GM12874 (cell line): ENCODE measurements at regions not wholly inside any gene's neighbourhood (a gene's known extent, or its start where the extent isn't known, plus 50 kb on each side); places are given as distances from the start of the nearest gene placed in this dataset.

Experiments used
- CTCF ChIP-seq: IDR thresholded peaks from 2 replicates; pipeline ENCODE4 v1.5.1; 2011; ENCODE audit warnings: low read depth, mild to moderate bottlenecking, control low read depth, low read length, moderate library complexity; ENCODE audit not compliant: insufficient read depth

GRCh38 chrX:79645749-79646148, 278.6 kb upstream of the ITM2A start:
- no peak for TF ChIP-seq CTCF

GRCh38 chrX:79631526-79631925, 264.4 kb upstream of the ITM2A start:
- TF ChIP-seq CTCF: no peak

GRCh38 chrX:79630033-79631009, 263.2 kb upstream of the ITM2A start:
- no peak for TF ChIP-seq CTCF

GRCh38 chrX:79623098-79623762, 256.1 kb upstream of the ITM2A start:
- TF ChIP-seq CTCF: no peak

- TF ChIP-seq CTCF: no peak
These were observed 251.1 kb upstream of the ITM2A start for GRCh38 chrX:79618280-79618679.

GRCh38 chrX:79604364-79604763, 237.2 kb upstream of the ITM2A start:
- TF ChIP-seq CTCF: no peak

GRCh38 chrX:79601341-79602131, 234.4 kb upstream of the ITM2A start:
- TF ChIP-seq CTCF: no peak
